Testis (tissue), 2 donors: ENCODE measurements at regions not wholly inside any gene's neighbourhood (a gene's known extent, or its start where the extent isn't known, plus 50 kb on each side); places are given as distances from the start of the nearest gene placed in this dataset.
"Not testable (repeated sequence)": the region's sequence is repeated elsewhere in the genome, so short reads cannot be mapped to it uniquely, and the experiment has no call there.

Experiments
- DNase-seq: peaks from one replicate; pipeline ENCODE4 v3.0.0-alpha.2; 2019
- H3K27ac ChIP-seq, 2 donors: fragments of 200-600 bp; sonication (generic); one replicate each; pipeline ENCODE4 v1.5.1; 2019
- H3K27me3 ChIP-seq: fragments of 200-600 bp; sonication (generic); one replicate; pipeline ENCODE4 v1.5.1; 2019
- H3K36me3 ChIP-seq: fragments of 200-600 bp; sonication (generic); one replicate; pipeline ENCODE4 v1.5.1; 2017; ENCODE audit warnings: low read depth; ENCODE audit errors: missing control alignments
- H3K4me1 ChIP-seq: fragments of 200-600 bp; sonication (generic); one replicate; pipeline ENCODE4 v1.5.1; 2019
- H3K4me3 ChIP-seq, 2 donors: fragments of 200-600 bp; sonication (generic); one replicate each; pipeline ENCODE4 v1.5.1; 2017 to 2019
- H3K9me3 ChIP-seq: fragments of 200-600 bp; sonication (generic); one replicate; pipeline ENCODE4 v1.5.1; 2017
- CTCF ChIP-seq, 3 experiments: fragments of 450-650 bp in 2 of 3; fragments of 200-600 bp in 1 of 3; sonication (generic) in 1 of 3; IDR thresholded peaks; one replicate each; pipeline ENCODE4 v1.5.1; 2016 to 2019; ENCODE audit warnings: antibody characterized with exemption in 3 of 3, mild to moderate bottlenecking in 2 of 3, moderate library complexity in 1 of 3
- WGBS, 2 donors: methylation state at CpG; one replicate each; pipeline ENCODE4 v1.1.5; 2018; 5-methylcytosine and 5-hydroxymethylcytosine counted together
- intact Hi-C: fragments of 100-400 bp; cut with DNase I; formaldehyde crosslinking; loops from one replicate; pipeline ENCODE4 v1.15.1; 2023; ENCODE audit warnings: low total_unique reads

GRCh38 chr16:33913601-33914000 lies 454.2 kb downstream of the TP53TG3F start:
- 61% methylated on average over 4 of the region's 4 CpGs; no CpG with 5 or more reads in 1 of the 2 donors for WGBS, 2 donors
- H3K27ac ChIP-seq, H3K27me3 ChIP-seq, H3K9me3 ChIP-seq, H3K36me3 ChIP-seq, H3K4me3 ChIP-seq, H3K4me1 ChIP-seq, intact Hi-C loops: not testable (repeated sequence)
- peak; percentile 30 for DNase-seq

DNA sequence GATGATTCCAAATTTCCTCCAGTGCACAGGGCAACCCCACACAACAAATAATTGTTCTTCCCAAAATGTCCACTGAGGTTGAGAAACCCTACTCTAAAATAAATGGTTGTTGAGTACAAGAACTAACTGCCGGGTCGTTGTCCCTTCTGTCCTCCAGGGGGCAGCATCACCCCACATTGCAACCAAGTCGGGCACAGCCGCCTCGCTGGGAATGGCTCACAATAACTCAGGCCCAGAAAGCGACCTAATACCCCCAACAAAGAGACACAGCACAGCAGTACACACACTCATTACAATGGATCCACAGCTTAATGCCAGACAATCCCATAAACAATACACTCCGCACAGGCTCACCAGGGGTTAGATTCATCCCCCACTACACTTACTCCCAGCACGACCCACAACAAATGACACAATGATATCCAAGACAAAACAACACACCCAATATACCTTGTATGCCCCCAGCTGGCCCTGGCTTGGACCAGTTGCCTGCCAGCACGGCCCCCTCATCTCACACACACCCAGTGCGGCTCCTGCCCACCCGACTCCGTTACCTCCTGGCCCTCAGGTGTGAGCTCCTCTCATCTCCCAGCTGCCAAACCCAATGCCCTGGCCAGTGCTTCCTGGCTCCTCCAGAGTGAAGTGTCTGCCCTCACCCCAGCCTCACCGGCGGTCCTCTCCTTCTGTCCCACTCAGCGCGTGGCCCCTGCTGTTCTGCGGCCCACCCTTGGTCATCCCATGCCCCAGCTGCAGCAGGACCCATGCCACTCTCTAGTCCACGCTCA lies 461.5 kb downstream of the TP53TG3F start:
- TF ChIP-seq CTCF (IDR thresholded peaks at IDR 0.05): peak in 1 of 3 experiments; percentile 9
- H3K4me3 ChIP-seq, H3K36me3 ChIP-seq, H3K27me3 ChIP-seq, intact Hi-C loops, H3K27ac ChIP-seq, H3K9me3 ChIP-seq, H3K4me1 ChIP-seq: not testable (repeated sequence)
- peak; percentile 27 for DNase-seq
- WGBS, 2 donors: 51% methylated on average over 3 of the region's 18 CpGs; no CpG with 5 or more reads in 1 of the 2 donors

DNA sequence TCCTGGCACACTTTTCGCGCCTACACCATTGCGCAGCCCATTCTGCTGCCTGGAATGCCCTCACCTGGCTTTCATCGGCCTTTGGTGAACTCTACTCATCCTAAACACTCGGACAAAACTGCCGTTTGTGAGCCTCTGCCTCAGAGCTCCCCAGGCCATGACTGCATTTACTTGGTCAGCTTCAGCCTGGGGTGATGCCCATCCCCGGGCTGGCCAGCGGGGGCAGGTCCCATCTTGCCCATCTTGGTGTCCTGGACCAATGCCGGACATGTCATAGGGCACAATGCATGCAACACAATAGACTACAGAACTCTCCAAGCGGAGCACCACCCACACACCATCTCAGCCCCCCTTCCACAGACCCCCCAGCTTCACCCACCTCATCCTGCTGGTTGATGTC lies 463.5 kb downstream of the TP53TG3F start:
- H3K4me1 ChIP-seq, H3K9me3 ChIP-seq, H3K27me3 ChIP-seq, H3K4me3 ChIP-seq, intact Hi-C loops, H3K27ac ChIP-seq, DNase-seq, H3K36me3 ChIP-seq: not testable (repeated sequence)
- WGBS, 2 donors: 84 to 89% methylated on average over 6 to 7 of the region's 10 CpGs

DNA sequence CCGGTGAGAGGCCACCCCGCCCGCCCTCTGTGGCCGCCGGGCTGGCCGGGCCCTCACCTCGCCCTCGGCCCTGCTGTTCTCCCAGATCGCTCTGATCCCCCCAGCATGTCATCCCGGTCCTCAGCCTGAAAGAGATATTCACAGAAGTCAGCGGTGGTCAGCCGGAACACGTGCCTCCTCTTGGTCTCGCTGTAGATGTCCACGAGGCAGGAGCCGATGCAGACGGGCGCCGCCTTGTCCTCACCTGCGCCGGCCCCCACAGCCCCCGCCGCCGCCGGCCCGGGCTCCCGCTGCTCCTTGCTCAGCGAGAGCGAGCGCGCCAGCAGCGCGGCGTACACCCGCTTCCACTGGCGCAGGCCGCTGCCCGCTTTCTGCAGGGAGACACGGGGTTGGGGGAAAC lies 468.6 kb downstream of the TP53TG3F start:
- H3K4me1 ChIP-seq, H3K27me3 ChIP-seq, H3K9me3 ChIP-seq, intact Hi-C loops, H3K36me3 ChIP-seq, DNase-seq, H3K4me3 ChIP-seq, H3K27ac ChIP-seq: not testable (repeated sequence)
- 59% methylated on average over 26 of the region's 39 CpGs; no CpG with 5 or more reads in 1 of the 2 donors for WGBS, 2 donors

- H3K27ac ChIP-seq, intact Hi-C loops, H3K9me3 ChIP-seq, H3K36me3 ChIP-seq, H3K4me1 ChIP-seq, H3K27me3 ChIP-seq, DNase-seq, H3K4me3 ChIP-seq: not testable (repeated sequence)
- 72% methylated on average over 3 of the region's 11 CpGs; no CpG with 5 or more reads in 1 of the 2 donors for WGBS, 2 donors
Measured at GRCh38 chr16:33932191-33932590, 472.8 kb downstream of the TP53TG3F start.

DNA sequence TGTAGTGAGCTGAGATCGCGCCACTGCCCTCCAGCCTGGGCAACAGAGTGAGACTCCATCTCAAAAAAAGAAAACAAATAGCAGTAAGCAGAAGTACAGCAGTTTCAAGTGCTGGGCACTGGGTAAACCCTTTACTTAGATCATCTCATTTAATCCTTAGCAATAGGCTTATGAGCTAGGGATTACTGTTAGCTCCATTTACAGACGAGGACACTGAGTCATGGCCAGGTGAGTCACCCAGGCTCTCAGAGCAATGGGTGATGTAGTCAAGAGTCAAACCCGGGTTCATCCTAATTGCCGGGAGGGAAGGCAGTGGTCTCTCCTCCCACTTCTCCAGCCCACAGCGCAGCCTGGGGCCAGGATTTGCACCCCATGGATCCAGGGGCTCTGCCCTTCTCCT lies 473.6 kb downstream of the TP53TG3F start:
- H3K27ac ChIP-seq, H3K27me3 ChIP-seq, H3K4me1 ChIP-seq, H3K4me3 ChIP-seq, H3K9me3 ChIP-seq, H3K36me3 ChIP-seq, intact Hi-C loops, DNase-seq: not testable (repeated sequence)
- 72 to 100% methylated on average over 1 to 3 of the region's 6 CpGs for WGBS, 2 donors

DNA sequence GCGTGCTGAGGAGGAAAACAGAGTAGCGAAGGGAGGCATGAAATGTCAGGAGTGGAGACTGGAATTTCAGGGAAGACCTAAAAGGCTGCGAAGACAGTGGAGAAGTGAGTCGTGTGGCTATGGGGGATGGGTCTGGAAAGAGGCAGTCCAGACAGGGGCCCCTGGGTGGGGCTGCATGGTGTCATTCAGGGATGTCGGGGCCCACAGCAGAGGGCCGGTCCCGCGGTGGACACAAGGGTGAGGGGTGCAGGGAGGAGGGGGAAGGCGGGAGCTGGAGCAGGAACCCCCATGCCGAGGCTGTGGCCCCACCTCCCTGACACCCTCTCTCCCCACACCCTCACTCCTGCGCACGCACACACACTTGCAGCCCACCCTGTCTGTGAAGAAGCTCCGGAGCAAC lies 476.4 kb downstream of the TP53TG3F start:
- WGBS, 2 donors: 79 to 84% methylated on average over 9 to 13 of the region's 13 CpGs
- H3K36me3 ChIP-seq, intact Hi-C loops, H3K9me3 ChIP-seq, DNase-seq, H3K4me3 ChIP-seq, H3K27me3 ChIP-seq, H3K27ac ChIP-seq, H3K4me1 ChIP-seq: not testable (repeated sequence)

- H3K9me3 ChIP-seq, intact Hi-C loops, H3K4me1 ChIP-seq, H3K4me3 ChIP-seq, H3K27ac ChIP-seq, H3K36me3 ChIP-seq, H3K27me3 ChIP-seq: not testable (repeated sequence)
- DNase-seq: peak; percentile 43
- 33% methylated on average over 6 of the region's 16 CpGs; no CpG with 5 or more reads in 1 of the 2 donors for WGBS, 2 donors
Measured at GRCh38 chr16:33938097-33938496, 478.7 kb downstream of the TP53TG3F start.

DNA sequence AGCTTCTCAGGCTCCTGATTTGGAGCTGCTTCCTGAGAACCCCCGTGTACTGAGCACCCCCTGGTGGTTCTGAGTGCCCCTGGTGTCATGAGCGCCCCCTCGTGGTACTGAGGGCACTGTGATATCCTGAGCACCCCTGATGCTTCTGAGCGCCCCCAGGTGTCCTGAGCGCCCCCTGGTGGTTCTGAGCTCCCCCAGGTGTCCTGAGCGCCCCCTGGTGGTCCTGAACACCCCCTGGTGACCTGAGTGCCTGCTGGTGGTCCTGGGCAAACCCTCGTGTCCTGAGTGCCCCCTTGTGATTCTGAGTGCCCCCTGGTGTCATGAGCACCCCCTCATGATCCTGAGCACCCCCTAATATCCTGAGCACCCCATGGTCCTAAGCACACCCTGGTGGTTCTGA lies 502.1 kb downstream of the TP53TG3F start:
- H3K36me3 ChIP-seq, H3K9me3 ChIP-seq, DNase-seq, intact Hi-C loops, H3K4me1 ChIP-seq, H3K27ac ChIP-seq, H3K27me3 ChIP-seq, H3K4me3 ChIP-seq: not testable (repeated sequence)
- no CpG with 5 or more reads among the region's 7 CpGs for WGBS, 2 donors

DNA sequence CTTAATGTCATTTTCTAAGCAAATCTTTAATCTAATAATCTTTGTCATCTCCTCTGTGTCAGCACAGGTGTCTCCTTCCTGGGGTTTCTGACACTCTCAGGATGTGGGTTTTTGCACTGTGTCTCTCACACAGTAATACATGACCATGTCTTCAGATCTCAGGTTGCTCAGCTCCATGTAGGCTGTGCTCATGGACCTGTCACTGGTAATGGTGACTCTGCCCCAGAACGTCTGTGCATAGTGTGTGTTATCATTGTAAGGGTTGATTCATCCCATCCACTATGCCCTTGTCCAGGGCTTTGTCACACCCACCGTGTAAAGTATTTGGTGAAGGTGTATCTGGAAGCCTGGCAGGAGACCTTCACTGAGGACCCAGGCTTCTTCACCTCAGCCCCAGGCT lies 506.1 kb downstream of the TP53TG3F start:
- H3K9me3 ChIP-seq, H3K4me3 ChIP-seq, H3K27me3 ChIP-seq, H3K36me3 ChIP-seq, H3K4me1 ChIP-seq, DNase-seq, H3K27ac ChIP-seq, intact Hi-C loops: not testable (repeated sequence)
- WGBS, 2 donors: no CpG with 5 or more reads among the region's 2 CpGs

- H3K27ac ChIP-seq, intact Hi-C loops, H3K27me3 ChIP-seq, DNase-seq, H3K9me3 ChIP-seq, H3K4me1 ChIP-seq, H3K36me3 ChIP-seq, H3K4me3 ChIP-seq: not testable (repeated sequence)
- 79 to 80% methylated on average over 1 to 2 of the region's 2 CpGs for WGBS, 2 donors
Measured at GRCh38 chr16:33966855-33967254, 507.4 kb downstream of the TP53TG3F start.
